Chondrocyte (in vitro differentiated cells): ENCODE measurements at regions not wholly inside any gene's neighbourhood (a gene's known extent, or its start where the extent isn't known, plus 50 kb on each side); places are given as distances from the start of the nearest gene placed in this dataset.

Experiments used
- DNase-seq: peaks from one replicate; pipeline ENCODE4 v3.0.0; 2021; ENCODE audit warnings: mixed read lengths, low spot score
- H3K27ac Mint-ChIP-seq: one replicate; pipeline ENCODE4 v1.8.0; 2021; ENCODE audit warnings: mild to moderate bottlenecking, moderate library complexity, mixed read lengths; ENCODE audit not compliant: unreplicated experiment
- H3K27me3 Mint-ChIP-seq: 2 replicates; pipeline ENCODE4 v1.8.0; 2021; ENCODE audit warnings: low read depth, mixed read lengths
- H3K36me3 Mint-ChIP-seq: 2 replicates; pipeline ENCODE4 v1.8.0; 2021; ENCODE audit warnings: low read depth, mixed read lengths
- H3K4me1 Mint-ChIP-seq: 2 replicates; pipeline ENCODE4 v1.8.0; 2021; ENCODE audit warnings: low read depth, mild to moderate bottlenecking, mixed read lengths
- H3K4me3 Mint-ChIP-seq: one replicate; pipeline ENCODE4 v1.8.0; 2021; ENCODE audit warnings: mild to moderate bottlenecking, moderate library complexity, mixed read lengths; ENCODE audit not compliant: unreplicated experiment
- H3K9me3 Mint-ChIP-seq: 2 replicates; pipeline ENCODE4 v1.8.0; 2021; ENCODE audit warnings: low read depth, mixed read lengths
- CTCF ChIP-seq: fragments of 200-600 bp; sonication (generic); IDR thresholded peaks from 2 replicates; pipeline ENCODE4 v1.5.0; 2021; ENCODE audit warnings: antibody characterized with exemption, mild to moderate bottlenecking, moderate library complexity

GRCh38 chr2:64349131-64349530 is 104.8 kb upstream of the LGALSL start:
- Mint-ChIP-seq H3K9me3 (peaks cover 11% of the 10 kb centered on the region), H3K4me1 (peaks cover 14% of the 10 kb centered on the region), H3K36me3 (peaks cover 2% of the 10 kb centered on the region), H3K4me3 (no peak overlapping the region), H3K27ac (peak overlapping the region; percentile 24), H3K27me3 (no peaks in the 10 kb centered on the region)
- TF ChIP-seq CTCF, result no peak
- no peak for DNase-seq

GRCh38 chr2:64350996-64351395 is 103.0 kb upstream of the LGALSL start:
- Mint-ChIP-seq H3K9me3 (peaks cover 11% of the 10 kb centered on the region), H3K36me3 (peaks cover 2% of the 10 kb centered on the region), H3K27ac (no peak overlapping the region), H3K4me1 (peaks cover 26% of the 10 kb centered on the region), H3K27me3 (no peaks in the 10 kb centered on the region), H3K4me3 (no peak overlapping the region)
- TF ChIP-seq CTCF, result no peak
- no peak for DNase-seq

GRCh38 chr2:64352292-64352691 is 101.7 kb upstream of the LGALSL start:
- H3K36me3 Mint-ChIP-seq, result peaks cover 2% of the 10 kb centered on the region
- peaks cover 5% of the 10 kb centered on the region for H3K27me3 Mint-ChIP-seq

GRCh38 chr2:64354857-64355680 is 98.9 kb upstream of the LGALSL start:
- Mint-ChIP-seq H3K36me3 (peaks cover 4% of the 10 kb centered on the region), H3K27ac (peak overlapping the region; percentile 46), H3K27me3 (peaks cover 5% of the 10 kb centered on the region), H3K4me3 (no peak overlapping the region), H3K9me3 (peaks cover 11% of the 10 kb centered on the region), H3K4me1 (peaks cover 27% of the 10 kb centered on the region)
- TF ChIP-seq CTCF, result no peak
- DNase-seq, result no peak

More at GRCh38 chr2:64352292-64352691, 101.7 kb upstream of the LGALSL start:
- Mint-ChIP-seq H3K9me3 (peaks cover 11% of the 10 kb centered on the region), H3K27ac (no peak overlapping the region), H3K4me3 (no peak overlapping the region), H3K4me1 (peaks cover 29% of the 10 kb centered on the region)
- no peak for DNase-seq
- TF ChIP-seq CTCF, result no peak

GRCh38 chr2:64356906-64357305 is 97.1 kb upstream of the LGALSL start:
- no peak for TF ChIP-seq CTCF
- no peak overlapping the region for H3K4me3 Mint-ChIP-seq
- DNase-seq, result no peak
- H3K4me1 Mint-ChIP-seq, result peaks cover 32% of the 10 kb centered on the region
- peaks cover 7% of the 10 kb centered on the region for H3K27me3 Mint-ChIP-seq
- no peak overlapping the region for H3K27ac Mint-ChIP-seq
- H3K9me3 Mint-ChIP-seq, result peaks cover 11% of the 10 kb centered on the region
- peaks cover 4% of the 10 kb centered on the region for H3K36me3 Mint-ChIP-seq
